Fibroblast of the aortic adventitia (primary cell): ENCODE measurements at regions not wholly inside any gene's neighbourhood (a gene's known extent, or its start where the extent isn't known, plus 50 kb on each side); places are given as distances from the start of the nearest gene placed in this dataset.

Experiments
- DNase-seq: peaks from one replicate; pipeline ENCODE4 v3.0.0-alpha.2; 2010; ENCODE audit warnings: low read depth
- H3K4me3 ChIP-seq: 2 replicates; pipeline ENCODE4 v1.5.1; 2011; ENCODE audit warnings: low read depth, mild to moderate bottlenecking, control low read depth, low read length, moderate library complexity
- CTCF ChIP-seq: IDR thresholded peaks from 2 replicates; pipeline ENCODE4 v1.5.1; 2011; ENCODE audit warnings: mild to moderate bottlenecking, low read length, control low read depth, inconsistent platforms; ENCODE audit not compliant: insufficient read depth

GRCh38 chr7:113404245-113404644, 285.9 kb upstream of the SMIM30 start:
- TF ChIP-seq CTCF, result no peak
- H3K4me3 ChIP-seq, result no peak overlapping the region
- DNase-seq, result no peak

GRCh38 chr7:113402482-113402881, 284.1 kb upstream of the SMIM30 start:
- no peak for TF ChIP-seq CTCF

GRCh38 chr7:113402005-113402404, 283.7 kb upstream of the SMIM30 start:
- DNase-seq, result no peak
- TF ChIP-seq CTCF, result no peak
- H3K4me3 ChIP-seq, result no peak overlapping the region

More at GRCh38 chr7:113402482-113402881, 284.1 kb upstream of the SMIM30 start:
- H3K4me3 ChIP-seq, result no peak overlapping the region
- DNase-seq, result no peak

- no peak for DNase-seq
- no peak overlapping the region for H3K4me3 ChIP-seq
- no peak for TF ChIP-seq CTCF
Observed at GRCh38 chr7:113394856-113395255, 276.5 kb upstream of the SMIM30 start.

GRCh38 chr7:113392841-113393540, 274.6 kb upstream of the SMIM30 start:
- no peak for TF ChIP-seq CTCF
- no peak overlapping the region for H3K4me3 ChIP-seq
- no peak for DNase-seq

GRCh38 chr7:113392421-113392820, 274.1 kb upstream of the SMIM30 start:
- DNase-seq, result no peak
- H3K4me3 ChIP-seq, result no peak overlapping the region
- no peak for TF ChIP-seq CTCF
